Astrocyte of the cerebellum (primary cell): ENCODE measurements at regions not wholly inside any gene's neighbourhood (a gene's known extent, or its start where the extent isn't known, plus 50 kb on each side); places are given as distances from the start of the nearest gene placed in this dataset.
"Not testable (repeated sequence)": the region's sequence is repeated elsewhere in the genome, so short reads cannot be mapped to it uniquely, and the experiment has no call there.

Experiments
- DNase-seq: peaks from one replicate; pipeline ENCODE4 v3.0.0-alpha.2; 2011; ENCODE audit warnings: low read depth
- H3K4me3 ChIP-seq: 2 replicates; pipeline ENCODE4 v1.5.1; 2011; ENCODE audit warnings: mild to moderate bottlenecking, low read depth, low read length, moderate library complexity
- in situ Hi-C: cut with HindIII; loops from 2 replicates; pipeline ENCODE4 v1.10.0; 2017; ENCODE audit warnings: low sequenced_read_pairs
- TF ChIP-seq, protein P1 (sequence below): IDR thresholded peaks from 2 replicates; pipeline ENCODE4 v1.5.1; 2012; ENCODE audit warnings: low read length, low read depth, moderate library complexity, mild to moderate bottlenecking; ENCODE audit errors: missing control alignments

DNA sequence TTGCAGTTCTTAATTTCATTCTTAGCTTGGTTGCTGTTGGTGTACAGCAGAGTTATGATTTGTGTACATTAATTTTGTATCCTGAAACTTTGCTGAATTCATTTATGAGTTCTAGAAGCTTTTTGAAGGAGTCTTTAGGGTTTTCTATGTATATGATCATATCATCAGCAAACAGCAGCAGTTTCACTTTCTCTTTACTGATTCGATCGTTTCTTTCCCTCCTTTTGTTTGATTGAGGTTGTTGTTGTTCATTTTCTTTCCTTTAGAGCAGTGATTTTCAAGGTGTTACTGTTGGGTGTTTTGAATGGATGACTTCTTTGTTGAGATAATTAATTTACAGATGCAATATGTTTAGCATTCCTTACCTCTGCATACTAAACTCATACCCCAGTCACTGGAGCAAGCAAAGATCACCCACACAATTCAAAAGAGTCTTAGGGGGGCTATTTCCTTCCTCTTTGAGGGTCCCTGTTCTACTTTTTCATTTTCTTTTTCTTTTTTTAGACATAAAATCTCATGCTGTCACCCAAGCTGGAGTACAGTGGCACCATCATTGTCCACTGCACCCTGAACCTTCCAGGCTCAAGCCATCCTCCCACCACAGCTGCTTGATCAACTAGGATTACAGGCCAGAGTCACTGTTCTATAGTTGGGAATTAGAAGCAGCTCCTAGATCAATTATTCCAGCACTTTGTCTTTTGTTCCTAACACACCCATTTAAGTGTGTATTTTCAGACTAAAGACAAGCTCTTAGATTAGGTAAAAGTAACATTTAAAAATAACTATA lies 115.8 kb upstream of the GPR39 start:
- in situ Hi-C loops, H3K4me3 ChIP-seq, DNase-seq: not testable (repeated sequence)

DNA sequence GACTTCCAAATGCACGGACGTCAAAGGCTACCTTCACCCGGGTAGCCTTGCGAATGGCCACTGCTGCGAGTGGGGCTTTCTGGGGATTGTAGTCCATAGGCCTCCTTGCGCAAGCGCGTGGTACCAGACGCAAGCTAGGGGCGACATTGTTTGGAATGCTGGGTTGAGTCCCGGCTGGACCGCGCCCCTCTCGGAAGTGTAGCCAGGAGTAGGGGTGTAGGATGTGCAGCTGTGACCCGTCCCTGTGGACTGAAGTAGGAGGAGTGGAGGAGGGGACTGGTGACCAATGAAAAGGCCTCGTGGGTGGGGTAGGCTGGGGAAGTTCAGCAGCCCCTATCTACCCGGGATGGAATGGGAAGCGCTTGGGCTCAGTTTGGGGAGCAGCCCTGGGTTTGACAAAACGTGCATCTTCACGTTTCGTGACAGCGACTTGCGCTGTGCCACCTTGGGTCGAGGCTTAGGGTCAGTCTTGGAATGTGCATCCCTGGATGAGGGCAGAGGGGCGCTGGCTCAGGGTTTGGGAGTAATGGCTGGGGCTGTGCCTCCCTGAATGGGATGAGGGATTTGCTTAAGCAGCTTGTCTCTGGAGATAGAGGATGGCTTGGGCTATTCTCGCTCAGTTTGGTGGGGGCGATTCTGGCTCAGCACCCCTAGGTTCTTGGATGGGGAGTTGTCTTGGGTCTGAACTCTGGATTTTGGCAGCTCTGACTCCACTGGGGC lies 111.8 kb upstream of the GPR39 start:
- peak; percentile 44 for DNase-seq
- in situ Hi-C loops: not testable (repeated sequence)
- TF ChIP-seq, protein P1, sequence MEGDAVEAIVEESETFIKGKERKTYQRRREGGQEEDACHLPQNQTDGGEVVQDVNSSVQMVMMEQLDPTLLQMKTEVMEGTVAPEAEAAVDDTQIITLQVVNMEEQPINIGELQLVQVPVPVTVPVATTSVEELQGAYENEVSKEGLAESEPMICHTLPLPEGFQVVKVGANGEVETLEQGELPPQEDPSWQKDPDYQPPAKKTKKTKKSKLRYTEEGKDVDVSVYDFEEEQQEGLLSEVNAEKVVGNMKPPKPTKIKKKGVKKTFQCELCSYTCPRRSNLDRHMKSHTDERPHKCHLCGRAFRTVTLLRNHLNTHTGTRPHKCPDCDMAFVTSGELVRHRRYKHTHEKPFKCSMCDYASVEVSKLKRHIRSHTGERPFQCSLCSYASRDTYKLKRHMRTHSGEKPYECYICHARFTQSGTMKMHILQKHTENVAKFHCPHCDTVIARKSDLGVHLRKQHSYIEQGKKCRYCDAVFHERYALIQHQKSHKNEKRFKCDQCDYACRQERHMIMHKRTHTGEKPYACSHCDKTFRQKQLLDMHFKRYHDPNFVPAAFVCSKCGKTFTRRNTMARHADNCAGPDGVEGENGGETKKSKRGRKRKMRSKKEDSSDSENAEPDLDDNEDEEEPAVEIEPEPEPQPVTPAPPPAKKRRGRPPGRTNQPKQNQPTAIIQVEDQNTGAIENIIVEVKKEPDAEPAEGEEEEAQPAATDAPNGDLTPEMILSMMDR: peak; percentile 30
- peak overlapping the region; percentile 46 for H3K4me3 ChIP-seq

DNA sequence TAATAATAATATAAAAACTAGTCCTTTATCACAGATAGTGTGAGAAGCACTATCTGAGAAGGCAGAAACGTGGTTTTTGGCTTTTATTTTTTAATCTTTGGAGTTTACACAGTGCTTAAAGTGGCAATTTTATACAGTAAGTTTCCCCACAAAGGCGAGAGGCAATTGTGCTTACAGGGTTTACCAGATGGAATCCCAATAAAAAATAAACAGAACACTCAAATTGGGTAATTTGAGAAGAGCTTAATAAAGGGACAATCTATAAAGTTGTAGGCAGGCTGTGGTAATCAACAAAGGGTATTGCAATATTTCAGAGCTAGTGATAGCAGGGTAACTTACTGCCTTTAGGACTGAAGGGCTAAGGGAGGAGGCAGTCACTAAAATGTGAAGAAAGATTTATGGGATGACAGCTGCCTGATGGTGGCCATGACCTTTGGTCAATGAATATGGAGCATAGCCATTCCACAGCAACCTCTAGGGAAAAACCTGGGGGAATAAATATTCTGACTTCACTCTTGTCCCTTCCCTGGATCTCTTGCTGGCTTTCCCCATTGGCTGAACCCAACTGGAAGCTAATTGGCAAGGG lies 108.9 kb upstream of the GPR39 start:
- H3K4me3 ChIP-seq, in situ Hi-C loops, DNase-seq: not testable (repeated sequence)

DNA sequence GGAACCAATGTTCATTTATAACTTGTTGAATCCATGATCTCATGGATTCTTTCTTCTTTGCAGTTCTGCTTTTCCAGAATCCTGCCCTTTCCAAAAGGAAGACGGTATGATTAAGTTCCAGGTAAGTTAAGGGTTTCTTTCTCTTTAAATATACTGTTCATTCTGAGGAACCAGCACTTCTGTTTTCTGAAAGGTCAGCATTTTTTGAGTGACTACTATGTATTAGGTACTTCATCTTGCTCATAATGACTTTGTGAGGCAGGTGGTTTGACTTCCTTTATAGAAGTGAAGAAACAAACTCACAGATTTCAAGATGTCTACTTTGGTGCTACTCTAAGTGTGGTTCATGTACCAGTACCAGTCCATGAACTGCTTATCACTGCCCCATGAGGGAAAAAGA lies 107.4 kb upstream of the GPR39 start:
- in situ Hi-C loops, H3K4me3 ChIP-seq, DNase-seq: not testable (repeated sequence)

DNA sequence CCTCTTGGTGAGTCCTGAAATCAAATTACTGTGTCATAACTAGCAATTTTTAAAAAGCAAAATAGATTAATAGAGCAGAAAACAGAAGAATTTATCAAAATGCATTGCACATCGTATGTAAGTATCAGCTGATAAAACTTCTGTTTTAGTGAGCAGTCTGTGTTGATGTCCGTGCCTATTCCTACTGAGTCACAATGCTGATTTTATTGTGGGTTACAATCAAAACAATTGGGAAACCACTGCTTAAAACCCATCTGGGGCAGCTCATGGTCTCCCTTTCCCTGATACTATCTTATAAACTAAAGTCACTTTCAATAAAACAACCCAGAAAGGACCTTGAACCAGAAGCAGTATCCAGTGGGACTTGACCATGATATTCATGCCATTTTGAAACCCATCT lies 101.1 kb upstream of the GPR39 start:
- in situ Hi-C loops, DNase-seq: not testable (repeated sequence)

DNA sequence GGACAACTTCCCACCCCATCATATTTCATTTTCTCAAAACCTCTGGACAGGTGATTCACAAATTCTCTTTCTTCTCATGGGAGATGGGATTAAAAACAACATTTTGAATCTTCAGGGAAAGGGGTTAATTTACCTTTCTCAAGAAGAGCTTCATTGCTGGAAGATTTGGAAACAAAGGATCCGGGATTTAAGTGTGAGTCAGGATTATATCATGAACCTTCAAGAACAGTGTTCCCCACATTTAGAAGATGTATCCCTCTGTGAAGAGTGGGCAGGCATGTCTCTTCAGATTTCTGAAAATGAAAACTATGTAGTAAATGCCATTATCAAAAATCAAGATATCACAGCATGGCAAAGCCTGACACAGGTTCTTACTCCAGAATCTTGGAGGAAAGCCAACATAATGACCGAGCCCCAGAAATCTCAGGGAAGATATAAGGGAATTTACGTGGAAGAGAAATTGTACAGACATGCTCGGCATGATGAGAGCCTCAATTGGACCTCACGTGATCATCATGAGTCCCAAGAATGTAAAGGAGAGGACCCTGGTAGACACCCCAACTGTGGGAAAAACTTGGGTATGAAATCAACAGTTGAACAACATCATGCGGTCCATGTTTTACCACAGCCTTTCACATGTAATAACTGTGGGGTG lies 99.5 kb upstream of the GPR39 start:
- H3K4me3 ChIP-seq, DNase-seq, in situ Hi-C loops: not testable (repeated sequence)

More for the DNA sequence above, 101.1 kb upstream of the GPR39 start:
- not testable (repeated sequence) for H3K4me3 ChIP-seq

DNA sequence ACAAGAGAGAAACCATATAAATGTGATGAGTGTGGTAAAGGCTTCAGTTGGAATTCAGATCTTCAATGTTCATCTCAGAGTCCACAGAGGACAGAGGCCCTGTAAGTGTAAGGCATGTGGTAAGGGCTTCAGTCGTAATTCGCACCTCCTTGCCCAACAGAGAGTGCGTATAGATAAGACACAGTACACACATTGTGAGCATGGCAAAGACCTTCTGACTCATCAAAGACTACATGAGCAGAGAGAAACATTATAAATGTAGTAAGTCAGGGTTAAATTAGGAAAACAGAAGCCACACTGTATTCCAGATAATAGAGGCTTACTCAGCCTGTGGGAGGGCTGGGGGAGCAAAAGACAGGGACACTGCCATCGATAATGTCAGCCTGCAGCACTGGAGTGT lies 98.1 kb upstream of the GPR39 start:
- in situ Hi-C loops, DNase-seq: not testable (repeated sequence)

DNA sequence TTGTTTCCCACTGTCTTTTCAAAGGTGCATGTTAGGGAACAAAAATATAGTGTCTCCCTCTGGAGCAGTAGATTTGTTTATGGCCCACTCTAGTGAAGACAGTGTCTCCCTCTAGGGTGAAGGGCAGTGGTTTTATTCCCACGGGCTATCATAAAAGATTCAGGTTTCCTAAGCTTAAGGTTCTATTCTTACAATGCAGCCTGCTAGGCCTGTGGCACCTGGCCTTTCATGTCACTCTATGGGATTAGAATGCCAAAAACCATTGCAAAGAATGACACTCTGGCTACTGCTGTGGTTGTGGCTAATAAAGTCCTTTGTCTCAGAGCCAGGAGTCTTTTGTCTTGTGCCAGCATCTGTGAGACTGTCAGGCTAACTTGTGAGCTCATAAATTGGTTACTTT lies 92.6 kb upstream of the GPR39 start:
- DNase-seq, H3K4me3 ChIP-seq, in situ Hi-C loops: not testable (repeated sequence)

More for the DNA sequence above, 98.1 kb upstream of the GPR39 start:
- H3K4me3 ChIP-seq: not testable (repeated sequence)

DNA sequence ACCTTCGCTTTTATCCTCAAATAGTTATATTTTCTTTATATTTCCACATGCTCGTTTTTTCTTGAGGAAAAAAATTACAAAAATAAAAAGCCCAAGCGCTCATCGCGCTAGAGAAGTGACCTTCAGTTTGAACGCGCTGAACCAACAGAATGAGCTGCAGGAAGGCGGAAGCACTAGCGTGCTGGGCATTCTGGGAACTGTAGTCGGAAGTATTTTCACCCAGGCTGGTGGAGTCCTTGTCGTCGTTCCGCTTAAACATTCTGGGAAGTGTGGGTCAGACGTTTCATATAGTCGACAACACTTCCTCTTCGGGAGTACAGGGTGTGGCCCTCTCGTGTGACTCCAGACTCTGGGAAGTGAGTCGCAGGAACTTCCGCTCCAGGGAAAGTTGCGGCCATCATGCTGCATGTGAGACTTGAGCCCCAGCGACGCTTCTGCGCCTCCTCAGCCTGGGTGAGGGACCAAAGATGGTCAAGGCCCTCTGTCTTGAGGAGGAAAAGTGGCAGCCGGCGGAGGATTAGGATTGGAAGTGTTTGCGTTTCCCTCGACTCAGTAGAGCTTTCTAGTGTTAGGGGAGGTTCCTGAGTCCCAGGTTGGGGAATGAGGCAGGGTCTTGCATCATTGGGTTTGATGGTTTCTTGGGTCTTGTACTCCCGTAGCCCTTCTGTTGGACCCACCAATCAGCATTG lies 84.1 kb upstream of the GPR39 start:
- in situ Hi-C loops, DNase-seq, H3K4me3 ChIP-seq: not testable (repeated sequence)

DNA sequence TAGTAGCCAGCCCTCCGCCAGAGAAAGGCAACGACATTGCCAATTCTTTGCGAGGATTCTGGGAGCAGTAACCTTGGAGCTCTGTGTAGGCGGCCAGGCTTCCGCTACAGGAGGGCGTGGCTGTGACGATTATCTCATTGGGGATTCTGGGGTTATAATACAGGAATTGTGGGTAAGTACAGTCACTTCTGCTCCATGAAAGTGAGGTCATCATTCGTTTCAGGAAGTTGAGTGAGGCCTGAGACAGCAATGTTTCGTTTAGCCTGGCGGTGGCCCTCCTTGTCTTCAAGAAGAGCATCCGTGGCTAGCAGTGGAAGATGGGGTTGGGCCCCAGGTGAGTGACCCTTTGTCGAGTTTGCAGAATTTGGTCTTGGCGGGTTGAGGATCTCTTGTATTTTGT lies 79.5 kb upstream of the GPR39 start:
- in situ Hi-C loops, DNase-seq, H3K4me3 ChIP-seq: not testable (repeated sequence)

DNA sequence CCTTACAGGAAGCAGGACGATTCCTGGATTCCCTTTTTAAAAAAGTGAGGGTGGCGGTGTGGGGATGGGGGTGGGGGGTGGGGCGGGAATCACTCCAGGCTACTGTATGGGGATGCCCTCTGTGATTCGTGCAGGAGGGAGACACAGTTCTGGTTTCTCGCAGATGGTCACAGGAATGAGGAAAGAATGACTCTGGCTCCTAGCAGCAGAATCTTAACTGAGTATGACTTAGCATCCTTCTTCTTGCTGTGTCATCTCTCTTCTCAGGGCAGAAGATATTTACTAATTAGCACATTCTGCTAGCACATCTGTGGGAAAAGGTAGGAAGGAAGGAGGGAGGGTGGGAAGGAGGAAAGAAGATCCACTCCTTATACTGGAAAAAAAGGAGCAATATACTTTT lies 78.8 kb upstream of the GPR39 start:
- H3K4me3 ChIP-seq, DNase-seq, in situ Hi-C loops: not testable (repeated sequence)

DNA sequence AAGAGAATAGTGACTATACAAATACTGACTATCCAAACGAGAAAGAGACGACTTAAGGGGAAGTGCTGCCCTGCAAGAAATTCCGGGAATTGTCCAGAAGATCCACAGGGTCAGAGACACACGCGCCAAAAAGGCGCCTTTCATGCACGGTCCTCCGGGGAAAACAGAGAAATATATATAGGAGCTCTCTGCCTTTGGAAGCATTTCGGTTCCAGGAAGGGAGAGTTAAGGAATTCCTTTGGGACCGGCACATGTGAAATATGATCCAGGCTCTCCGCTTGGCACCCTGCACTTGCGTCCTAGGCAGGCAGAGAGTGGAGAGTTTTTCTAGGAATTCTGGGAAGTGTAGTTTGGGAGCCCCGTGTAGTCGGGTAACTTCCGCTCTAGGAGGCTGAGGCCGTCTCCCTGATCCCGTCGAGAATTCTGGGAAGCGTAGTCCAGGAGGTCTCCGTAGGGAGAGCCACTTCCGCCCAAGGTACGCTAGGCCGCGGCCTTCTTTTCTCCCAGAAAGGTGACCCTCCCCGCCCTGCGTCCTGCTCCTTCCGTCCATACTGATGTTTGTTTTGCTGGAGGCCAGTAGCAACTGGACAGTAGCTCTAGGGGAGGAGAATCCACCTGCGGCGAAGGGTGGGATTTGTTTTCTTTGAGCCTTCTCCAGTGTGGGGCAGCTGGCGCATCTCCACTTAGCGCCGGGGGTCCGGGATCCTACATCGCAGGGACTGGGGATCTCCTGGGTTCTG lies 69.4 kb upstream of the GPR39 start:
- peak overlapping the region; percentile 49 for H3K4me3 ChIP-seq
- in situ Hi-C loops: not testable (repeated sequence)
- peak; percentile 52 for DNase-seq
